ENCODE measurements at regions not wholly inside any gene's neighbourhood (a gene's known extent, or its start where the extent isn't known, plus 50 kb on each side); places are given as distances from the start of the nearest gene placed in this dataset.

GRCh38 chrX:46040001-46040400 lies 505.2 kb downstream of the ZNF674 start:
- H3K4me3 ChIP-seq (ENCODE audit: control insufficient read depth, low read depth, low read length), result no peak overlapping the region
- no peak for TF ChIP-seq CTCF (IDR thresholded peaks at IDR 0.05; ENCODE audit: control insufficient read depth, insufficient read depth, low read depth, low read length, missing control alignments)
- DNase-seq (ENCODE audit: low read depth), result no peak

GRCh38 chrX:46039526-46039925 lies 505.7 kb downstream of the ZNF674 start:
- DNase-seq (ENCODE audit: low read depth), result no peak
- no peak overlapping the region for H3K4me3 ChIP-seq (ENCODE audit: control insufficient read depth, low read depth, low read length)
- TF ChIP-seq CTCF (IDR thresholded peaks at IDR 0.05; ENCODE audit: control insufficient read depth, insufficient read depth, low read depth, low read length, missing control alignments), result no peak

- H3K4me3 ChIP-seq (ENCODE audit: control insufficient read depth, low read depth, low read length), result no peak overlapping the region
- no peak for DNase-seq (ENCODE audit: low read depth)
- TF ChIP-seq CTCF (IDR thresholded peaks at IDR 0.05; ENCODE audit: control insufficient read depth, insufficient read depth, low read depth, low read length, missing control alignments), result no peak
These were observed 508.7 kb downstream of the ZNF674 start for GRCh38 chrX:46036508-46036907.

GRCh38 chrX:46034868-46035267 lies 510.4 kb downstream of the ZNF674 start:
- DNase-seq (ENCODE audit: low read depth), result no peak
- no peak for TF ChIP-seq CTCF (IDR thresholded peaks at IDR 0.05; ENCODE audit: control insufficient read depth, insufficient read depth, low read depth, low read length, missing control alignments)
- H3K4me3 ChIP-seq (ENCODE audit: control insufficient read depth, low read depth, low read length), result no peak overlapping the region

- no peak overlapping the region for H3K4me3 ChIP-seq (ENCODE audit: control insufficient read depth, low read depth, low read length)
- DNase-seq (ENCODE audit: low read depth), result no peak
- no peak for TF ChIP-seq CTCF (IDR thresholded peaks at IDR 0.05; ENCODE audit: control insufficient read depth, insufficient read depth, low read depth, low read length, missing control alignments)
These were observed 515.4 kb downstream of the ZNF674 start for GRCh38 chrX:46029777-46030176.

- no peak for DNase-seq (ENCODE audit: low read depth)
- no peak for TF ChIP-seq CTCF (IDR thresholded peaks at IDR 0.05; ENCODE audit: control insufficient read depth, insufficient read depth, low read depth, low read length, missing control alignments)
- H3K4me3 ChIP-seq (ENCODE audit: control insufficient read depth, low read depth, low read length), result no peak overlapping the region
These were observed 528.9 kb downstream of the ZNF674 start for GRCh38 chrX:46016296-46016695.

- no peak for DNase-seq (ENCODE audit: low read depth)
- no peak overlapping the region for H3K4me3 ChIP-seq (ENCODE audit: control insufficient read depth, low read depth, low read length)
- no peak for TF ChIP-seq CTCF (IDR thresholded peaks at IDR 0.05; ENCODE audit: control insufficient read depth, insufficient read depth, low read depth, low read length, missing control alignments)
These were observed 529.6 kb downstream of the ZNF674 start for GRCh38 chrX:46015653-46016052.

Measured in AG09309 (cell line).